Mesenchymal stem cell (in vitro differentiated cells and primary cell): ENCODE measurements at regions not wholly inside any gene's neighbourhood (a gene's known extent, or its start where the extent isn't known, plus 50 kb on each side); places are given as distances from the start of the nearest gene placed in this dataset.

ENCODE experiments used
- DNase-seq: peaks from one replicate; pipeline ENCODE4 v3.0.0-alpha.2; 2013
- H2AFZ ChIP-seq: one replicate; pipeline ENCODE4 v1.6.1; 2013; ENCODE audit warnings: low read depth, mild to moderate bottlenecking, control low read depth, inconsistent platforms, low read length, moderate library complexity
- H2AK5ac ChIP-seq: 2 replicates; pipeline ENCODE4 v1.6.1; 2013; ENCODE audit warnings: low read length, moderate library complexity, mild to moderate bottlenecking, inconsistent platforms; ENCODE audit not compliant: severe bottlenecking
- H2BK120ac ChIP-seq: one replicate; pipeline ENCODE4 v1.6.1; 2013; ENCODE audit warnings: low read depth, mild to moderate bottlenecking, inconsistent platforms, low read length, moderate library complexity
- H2BK12ac ChIP-seq, 2 experiments: one replicate each; pipeline ENCODE4 v1.6.1; 2013; ENCODE audit warnings: inconsistent platforms in 2 of 2, low read length in 2 of 2, mild to moderate bottlenecking in 2 of 2, moderate library complexity in 2 of 2, control low read depth in 1 of 2
- H2BK15ac ChIP-seq: one replicate; pipeline ENCODE4 v1.6.1; 2013; ENCODE audit warnings: mild to moderate bottlenecking, low read depth, inconsistent platforms; ENCODE audit not compliant: poor library complexity, severe bottlenecking
- H2BK5ac ChIP-seq: 2 replicates; pipeline ENCODE4 v1.6.1; 2013; ENCODE audit warnings: low read depth, mild to moderate bottlenecking, low read length, control low read depth, inconsistent platforms; ENCODE audit not compliant: poor library complexity, severe bottlenecking
- H3K14ac ChIP-seq, 2 experiments: one replicate each; pipeline ENCODE4 v1.6.1; 2013; ENCODE audit warnings: inconsistent platforms in 2 of 2, low read length in 2 of 2, control low read depth in 1 of 2, mild to moderate bottlenecking in 1 of 2, moderate library complexity in 1 of 2
- H3K18ac ChIP-seq, 2 experiments: one replicate each; pipeline ENCODE4 v1.6.1; 2013; ENCODE audit warnings: inconsistent platforms in 2 of 2, low read length in 2 of 2, control low read depth in 1 of 2, low read depth in 1 of 2, mild to moderate bottlenecking in 1 of 2
- H3K23ac ChIP-seq, 2 experiments: one replicate each; pipeline ENCODE4 v1.6.1; 2013; ENCODE audit warnings: inconsistent platforms in 2 of 2, low read length in 2 of 2, mild to moderate bottlenecking in 2 of 2, moderate library complexity in 2 of 2, control low read depth in 1 of 2
- H3K27ac ChIP-seq: 2 replicates; pipeline ENCODE4 v1.5.1; 2013; ENCODE audit warnings: mild to moderate bottlenecking, moderate library complexity, low read length, control low read depth, inconsistent platforms; ENCODE audit not compliant: poor library complexity, severe bottlenecking
- H3K27me3 ChIP-seq, 2 experiments: 2 replicates each; pipeline versions ENCODE4 v1.6.1 to v1.7.0; 2013; ENCODE audit warnings: low read length in 2 of 2, mild to moderate bottlenecking in 2 of 2, moderate library complexity in 2 of 2, control low read depth in 1 of 2, inconsistent platforms in 1 of 2; ENCODE audit not compliant: control insufficient read depth in 1 of 2, insufficient read depth in 1 of 2
- H3K36me3 ChIP-seq, 2 experiments: 2 replicates each; pipeline versions ENCODE4 v1.6.1 to v1.7.0; 2013; ENCODE audit warnings: low read length in 2 of 2, control low read depth in 1 of 2, inconsistent platforms in 1 of 2, low read depth in 1 of 2, mild to moderate bottlenecking in 1 of 2; ENCODE audit not compliant: insufficient read depth in 2 of 2, control insufficient read depth in 1 of 2
- H3K4ac ChIP-seq, 2 experiments: one replicate each; pipeline ENCODE4 v1.6.1; 2013; ENCODE audit warnings: inconsistent platforms in 2 of 2, low read length in 2 of 2, mild to moderate bottlenecking in 2 of 2, moderate library complexity in 2 of 2, control low read depth in 1 of 2, low read depth in 1 of 2
- H3K4me1 ChIP-seq: 2 replicates; pipeline ENCODE4 v1.6.1; 2013; ENCODE audit warnings: low read depth, low read length, control low read depth; ENCODE audit not compliant: control insufficient read depth, insufficient read depth
- H3K4me2 ChIP-seq: 2 replicates; pipeline ENCODE4 v1.6.1; 2013; ENCODE audit warnings: low read length, mild to moderate bottlenecking, inconsistent platforms; ENCODE audit not compliant: poor library complexity, severe bottlenecking
- H3K4me3 ChIP-seq, 2 experiments: 2 replicates each; pipeline versions ENCODE4 v1.5.1 to v1.7.0; 2013; ENCODE audit warnings: low read length in 2 of 2, mild to moderate bottlenecking in 2 of 2, control low read depth in 1 of 2, low read depth in 1 of 2; ENCODE audit not compliant: insufficient read depth in 1 of 2
- H3K79me1 ChIP-seq: replicated peaks from 2 replicates; pipeline ENCODE4 v1.6.1; 2013; ENCODE audit warnings: mild to moderate bottlenecking, control low read depth, low read length, inconsistent platforms; ENCODE audit not compliant: poor library complexity, severe bottlenecking
- H3K9ac ChIP-seq: 2 replicates; pipeline ENCODE4 v1.7.0; 2013; ENCODE audit warnings: mild to moderate bottlenecking, low read length, moderate library complexity
- H3K9me3 ChIP-seq: 2 replicates; pipeline ENCODE4 v1.7.0; 2013; ENCODE audit warnings: mild to moderate bottlenecking, low read length; ENCODE audit not compliant: control insufficient read depth
- H4K8ac ChIP-seq: one replicate; pipeline ENCODE4 v1.6.1; 2013; ENCODE audit warnings: inconsistent platforms, mild to moderate bottlenecking, low read length, moderate library complexity
- H4K91ac ChIP-seq: one replicate; pipeline ENCODE4 v1.6.1; 2013; ENCODE audit warnings: mild to moderate bottlenecking, low read length, inconsistent platforms
- WGBS: methylation state at CpG from one replicate; pipeline ENCODE4 v1.1.7; 2013; ENCODE audit warnings: mixed read lengths; 5-methylcytosine and 5-hydroxymethylcytosine counted together

DNA sequence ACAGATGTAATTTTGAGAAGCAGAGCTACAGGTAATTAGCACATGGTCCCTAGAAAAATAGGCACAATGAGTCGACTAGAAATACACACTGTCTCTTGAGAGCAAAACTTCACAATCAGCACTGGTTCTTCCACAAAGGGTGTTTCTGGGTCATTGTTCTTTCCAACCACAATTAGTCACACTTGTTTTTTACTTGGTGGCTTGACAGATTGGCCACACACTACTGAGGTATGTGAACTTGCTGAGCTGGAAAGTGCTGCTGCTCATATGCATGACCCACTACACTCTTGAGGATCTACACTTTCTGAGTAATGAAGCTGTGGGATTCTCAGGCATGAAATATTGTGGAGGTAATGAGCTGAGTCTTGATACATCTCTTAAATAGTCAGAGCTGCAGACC is 347.7 kb downstream of the BCKDHB start:
- Histone ChIP-seq H3K18ac (no peak overlapping the region), H3K14ac (no peak overlapping the region), H3K4ac (no peak overlapping the region), H2AFZ (no peak overlapping the region), H3K4me2 (no peak overlapping the region), H2BK15ac (no peak overlapping the region), H4K91ac (no peak overlapping the region), H3K4me3 (no peak overlapping the region), H2BK12ac (no peak overlapping the region), H3K9ac (peak overlapping the region; percentile 16), H2AK5ac (no peak overlapping the region), H2BK5ac (no peak overlapping the region), H3K27me3 (no peaks in the 10 kb centered on the region), H2BK120ac (no peak overlapping the region), H3K27ac (peak overlapping the region; percentile 4), H3K23ac (no peak overlapping the region), H3K4me1 (peaks cover 4% of the 10 kb centered on the region), H3K9me3 (no peaks in the 10 kb centered on the region), H3K36me3 (no peaks in the 10 kb centered on the region), H3K79me1 (no peaks in the 10 kb centered on the region), H4K8ac (no peak overlapping the region)
- DNase-seq = peak; percentile 87
- WGBS = 27% methylated on average over 1 of the region's 1 CpG

GRCh38 chr6:80449726-80450125 is 343.3 kb downstream of the BCKDHB start:
- H2AK5ac ChIP-seq = no peak overlapping the region
- H3K4me2 ChIP-seq = no peak overlapping the region
- no peak for DNase-seq
- no peak overlapping the region for H3K4me3 ChIP-seq
- H2AFZ ChIP-seq = no peak overlapping the region
- no peaks in the 10 kb centered on the region for H3K4me1 ChIP-seq
- no peak overlapping the region for H2BK120ac ChIP-seq
- no peak overlapping the region for H3K4ac ChIP-seq
- H3K14ac ChIP-seq = no peak overlapping the region
- H3K18ac ChIP-seq = no peak overlapping the region
- H3K9me3 ChIP-seq = no peaks in the 10 kb centered on the region
- H3K9ac ChIP-seq = no peak overlapping the region
- no peaks in the 10 kb centered on the region for H3K27me3 ChIP-seq
- no peak overlapping the region for H2BK12ac ChIP-seq
- H4K8ac ChIP-seq = no peak overlapping the region
- no peak overlapping the region for H2BK15ac ChIP-seq
- no CpG with 5 or more reads among the region's 1 CpG for WGBS
- H2BK5ac ChIP-seq = no peak overlapping the region
- H4K91ac ChIP-seq = no peak overlapping the region
- no peak overlapping the region for H3K27ac ChIP-seq
- H3K36me3 ChIP-seq = peaks cover 0 to 2% of the 10 kb centered on the region in 2 experiments
- H3K79me1 ChIP-seq = no peaks in the 10 kb centered on the region
- no peak overlapping the region for H3K23ac ChIP-seq

DNA sequence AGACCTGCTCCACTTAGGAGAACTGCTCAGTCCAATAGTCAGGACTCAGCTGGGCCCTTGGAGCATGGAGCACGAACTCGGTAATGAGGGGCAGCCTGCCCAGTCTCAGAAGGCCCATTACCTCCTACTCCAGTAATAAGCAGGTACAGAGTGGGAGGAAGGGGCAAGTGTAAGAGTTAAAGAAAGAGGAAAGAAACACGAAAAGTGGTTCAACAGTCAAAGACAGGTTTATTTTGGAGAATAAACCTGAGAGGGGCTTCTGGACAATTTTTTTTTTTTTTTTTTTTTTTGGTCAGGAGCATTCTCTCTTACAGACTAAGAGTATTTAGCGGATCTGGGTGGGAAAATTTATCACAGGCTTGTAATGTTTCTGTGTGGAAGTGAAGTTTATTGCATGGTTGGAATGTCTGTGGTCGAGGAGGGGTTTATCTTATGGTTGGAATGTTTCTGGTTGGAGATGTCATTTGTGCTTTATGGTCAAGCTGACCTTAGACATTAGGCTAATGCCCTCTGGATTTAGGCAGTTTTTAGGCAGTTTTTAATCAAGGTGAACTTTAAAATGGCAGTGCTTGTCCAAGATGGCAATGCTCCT is 340.1 kb downstream of the BCKDHB start:
- no peak overlapping the region for H3K4me2 ChIP-seq
- H3K4me3 ChIP-seq = no peak overlapping the region
- H3K27ac ChIP-seq = no peak overlapping the region
- peaks cover 0 to 2% of the 10 kb centered on the region in 2 experiments for H3K36me3 ChIP-seq
- H3K9me3 ChIP-seq = no peaks in the 10 kb centered on the region
- H3K23ac ChIP-seq = no peak overlapping the region
- H2AK5ac ChIP-seq = no peak overlapping the region
- no peak overlapping the region for H2AFZ ChIP-seq
- H3K27me3 ChIP-seq = no peaks in the 10 kb centered on the region
- no peaks in the 10 kb centered on the region for H3K79me1 ChIP-seq
- peak overlapping the region; percentile 45 for H4K8ac ChIP-seq
- peak overlapping the region; percentile 78 for H4K91ac ChIP-seq
- H2BK5ac ChIP-seq = no peak overlapping the region
- H3K18ac ChIP-seq = peak overlapping the region; percentile 37
- DNase-seq = peak; percentile 33
- H3K4ac ChIP-seq = peak overlapping the region in 1 of 2 experiments; percentile 65
- no peak overlapping the region for H2BK120ac ChIP-seq
- peak overlapping the region; percentile 36 for H2BK15ac ChIP-seq
- no peak overlapping the region for H3K9ac ChIP-seq
- no peak overlapping the region for H2BK12ac ChIP-seq
- no peak overlapping the region for H3K14ac ChIP-seq
- 56% methylated on average over 3 of the region's 5 CpGs for WGBS
- no peaks in the 10 kb centered on the region for H3K4me1 ChIP-seq

GRCh38 chr6:80445751-80446150 is 339.3 kb downstream of the BCKDHB start:
- H4K8ac ChIP-seq = no peak overlapping the region
- H3K9ac ChIP-seq = no peak overlapping the region
- H3K4ac ChIP-seq = no peak overlapping the region
- no peak for DNase-seq
- H2AFZ ChIP-seq = no peak overlapping the region
- H3K4me3 ChIP-seq = no peak overlapping the region
- H4K91ac ChIP-seq = no peak overlapping the region
- H2AK5ac ChIP-seq = no peak overlapping the region
- H3K27me3 ChIP-seq = no peaks in the 10 kb centered on the region
- H3K4me2 ChIP-seq = no peak overlapping the region
- H2BK120ac ChIP-seq = no peak overlapping the region
- peaks cover 0 to 2% of the 10 kb centered on the region in 2 experiments for H3K36me3 ChIP-seq
- no peak overlapping the region for H3K14ac ChIP-seq
- H2BK12ac ChIP-seq = no peak overlapping the region
- H3K4me1 ChIP-seq = no peaks in the 10 kb centered on the region
- H3K79me1 ChIP-seq = no peaks in the 10 kb centered on the region
- H3K18ac ChIP-seq = no peak overlapping the region
- no peak overlapping the region for H2BK15ac ChIP-seq
- H3K9me3 ChIP-seq = no peaks in the 10 kb centered on the region
- no peak overlapping the region for H2BK5ac ChIP-seq
- no peak overlapping the region for H3K23ac ChIP-seq
- no peak overlapping the region for H3K27ac ChIP-seq
